ENCODE measurements at regions not wholly inside any gene's neighbourhood (a gene's known extent, or its start where the extent isn't known, plus 50 kb on each side); places are given as distances from the start of the nearest gene placed in this dataset.

- no peak for DNase-seq
Observed at GRCh38 chr7:35437619-35438275, 183.8 kb upstream of the TBX20 start.

GRCh38 chr7:35436452-35436851 lies 182.6 kb upstream of the TBX20 start:
- no peak for DNase-seq

GRCh38 chr7:35430547-35431153 lies 176.8 kb upstream of the TBX20 start:
- DNase-seq = peak; percentile 18

GRCh38 chr7:35424869-35425495 lies 171.1 kb upstream of the TBX20 start:
- peak; percentile 35 for DNase-seq

GRCh38 chr7:35424440-35424839 lies 170.5 kb upstream of the TBX20 start:
- no peak for DNase-seq

GRCh38 chr7:35422715-35423114 lies 168.8 kb upstream of the TBX20 start:
- no peak for DNase-seq

- DNase-seq = no peak
Observed at GRCh38 chr7:35420656-35421055, 166.8 kb upstream of the TBX20 start.

- DNase-seq = no peak
Observed at GRCh38 chr7:35419391-35419755, 165.5 kb upstream of the TBX20 start.

GRCh38 chr7:35418716-35419390 lies 165.0 kb upstream of the TBX20 start:
- no peak for DNase-seq

- no peak for DNase-seq
Observed at GRCh38 chr7:35416568-35416967, 162.7 kb upstream of the TBX20 start.

GRCh38 chr7:35415411-35415822 lies 161.5 kb upstream of the TBX20 start:
- DNase-seq = no peak

- no peak for DNase-seq
Observed at GRCh38 chr7:35411331-35411730, 157.4 kb upstream of the TBX20 start.

- DNase-seq = no peak
Observed at GRCh38 chr7:35405461-35405860, 151.6 kb upstream of the TBX20 start.

- DNase-seq = no peak
Observed at GRCh38 chr7:35401217-35401879, 147.4 kb upstream of the TBX20 start.

- DNase-seq = no peak
Observed at GRCh38 chr7:35399840-35400239, 145.9 kb upstream of the TBX20 start.

- DNase-seq = no peak
Observed at GRCh38 chr7:35399216-35399615, 145.3 kb upstream of the TBX20 start.

GRCh38 chr7:35398518-35398917 lies 144.6 kb upstream of the TBX20 start:
- DNase-seq = no peak

- no peak for DNase-seq
Observed at GRCh38 chr7:35390146-35390545, 136.2 kb upstream of the TBX20 start.

GRCh38 chr7:35389636-35390035 lies 135.7 kb upstream of the TBX20 start:
- no peak for DNase-seq

GRCh38 chr7:35386816-35387706 lies 133.2 kb upstream of the TBX20 start:
- no peak for DNase-seq

GRCh38 chr7:35386082-35386815 lies 132.3 kb upstream of the TBX20 start:
- DNase-seq = no peak
